ENCODE measurements at regions not wholly inside any gene's neighbourhood (a gene's known extent, or its start where the extent isn't known, plus 50 kb on each side); places are given as distances from the start of the nearest gene placed in this dataset.

- TF ChIP-seq CTCF (conservative IDR thresholded peaks at IDR 0.05; ENCODE audit: low read depth in 2 of 2) (no peak), REST (IDR thresholded peaks at IDR 0.05; ENCODE audit: unreplicated experiment) (no peak), EZH2 (IDR thresholded peaks at IDR 0.05; ENCODE audit: low read depth, unreplicated experiment) (no peak)
Measured at GRCh38 chr16:59173408-59173831, 439.3 kb upstream of the GOT2 start.
